MM.1S (cell line): ENCODE measurements at regions not wholly inside any gene's neighbourhood (a gene's known extent, or its start where the extent isn't known, plus 50 kb on each side); places are given as distances from the start of the nearest gene placed in this dataset.

Experiments
- EZH2 ChIP-seq: fragments of 300-600 bp; sonication (generic); optimal IDR thresholded peaks from 2 replicates; pipeline ENCODE3; 2017; ENCODE audit warnings: low read depth, mild to moderate bottlenecking, antibody characterized with exemption, low read length, mixed read lengths
- TF ChIP-seq, protein P1 (sequence below): fragments of 300-600 bp; sonication (generic); IDR thresholded peaks from 2 replicates; pipeline ENCODE4 v1.5.1; 2016; ENCODE audit warnings: antibody characterized with exemption, low read length, mixed read lengths

DNA sequence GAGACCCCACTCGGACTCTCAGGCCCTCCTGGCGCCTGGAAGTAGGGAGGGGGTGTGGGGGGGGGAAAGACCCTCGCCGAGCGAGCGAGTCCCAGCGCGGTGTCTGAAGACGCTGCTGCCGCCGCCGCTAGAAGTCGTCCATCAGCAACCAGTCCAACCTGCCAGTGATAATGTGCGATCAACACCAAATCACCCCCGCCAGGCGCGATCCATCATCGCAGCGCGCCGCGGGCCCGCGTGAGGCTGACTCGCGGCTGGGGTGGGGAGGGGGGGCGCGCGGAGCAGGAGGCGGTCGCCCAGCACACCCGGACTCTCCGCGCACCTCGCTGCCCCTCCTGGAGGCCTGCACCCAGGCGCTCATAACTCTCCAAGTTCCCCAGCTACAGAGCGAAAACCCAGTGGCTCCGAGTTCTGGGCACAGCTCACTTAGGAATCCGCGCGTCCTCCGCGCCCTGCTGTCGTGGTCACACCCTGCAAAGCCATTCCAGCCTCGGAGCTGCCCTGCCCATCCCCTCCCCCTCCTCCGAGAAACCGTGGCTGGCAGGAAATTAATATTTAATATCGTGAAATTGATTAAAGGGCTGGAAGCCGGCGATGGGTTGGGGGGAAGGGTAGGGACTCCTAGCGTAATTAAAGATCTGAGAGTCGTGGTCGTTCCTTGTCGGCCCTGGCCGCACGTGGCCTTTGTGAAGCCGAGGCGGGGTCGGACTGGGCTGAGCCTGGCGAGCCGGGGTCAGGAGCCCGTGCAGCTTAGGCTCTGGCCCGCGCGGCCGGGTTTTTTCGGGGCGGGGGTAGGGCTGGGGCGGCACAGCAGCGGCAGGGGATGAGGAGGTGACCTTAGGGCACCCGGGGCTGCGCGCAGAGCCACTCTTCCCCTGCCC is 58.1 kb upstream of the BCOR start:
- TF ChIP-seq, protein P1, sequence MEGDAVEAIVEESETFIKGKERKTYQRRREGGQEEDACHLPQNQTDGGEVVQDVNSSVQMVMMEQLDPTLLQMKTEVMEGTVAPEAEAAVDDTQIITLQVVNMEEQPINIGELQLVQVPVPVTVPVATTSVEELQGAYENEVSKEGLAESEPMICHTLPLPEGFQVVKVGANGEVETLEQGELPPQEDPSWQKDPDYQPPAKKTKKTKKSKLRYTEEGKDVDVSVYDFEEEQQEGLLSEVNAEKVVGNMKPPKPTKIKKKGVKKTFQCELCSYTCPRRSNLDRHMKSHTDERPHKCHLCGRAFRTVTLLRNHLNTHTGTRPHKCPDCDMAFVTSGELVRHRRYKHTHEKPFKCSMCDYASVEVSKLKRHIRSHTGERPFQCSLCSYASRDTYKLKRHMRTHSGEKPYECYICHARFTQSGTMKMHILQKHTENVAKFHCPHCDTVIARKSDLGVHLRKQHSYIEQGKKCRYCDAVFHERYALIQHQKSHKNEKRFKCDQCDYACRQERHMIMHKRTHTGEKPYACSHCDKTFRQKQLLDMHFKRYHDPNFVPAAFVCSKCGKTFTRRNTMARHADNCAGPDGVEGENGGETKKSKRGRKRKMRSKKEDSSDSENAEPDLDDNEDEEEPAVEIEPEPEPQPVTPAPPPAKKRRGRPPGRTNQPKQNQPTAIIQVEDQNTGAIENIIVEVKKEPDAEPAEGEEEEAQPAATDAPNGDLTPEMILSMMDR, result no peak
- no peak for TF ChIP-seq EZH2
